ENCODE measurements at regions not wholly inside any gene's neighbourhood (a gene's known extent, or its start where the extent isn't known, plus 50 kb on each side); places are given as distances from the start of the nearest gene placed in this dataset.

- H3K4me1 ChIP-seq: no peaks in the 10 kb centered on the region
- intact Hi-C loops (cut with DNase I): no loop called here
- no peak overlapping the region for H3K4me3 ChIP-seq
- H3K9ac ChIP-seq (ENCODE audit: low read depth in 2 of 2, low read length in 2 of 2): no peak overlapping the region
- no peaks in the 10 kb centered on the region for H3K9me3 ChIP-seq
- TF ChIP-seq CTCF (IDR thresholded peaks at IDR 0.05): no peak
- H3K36me3 ChIP-seq: no peaks in the 10 kb centered on the region
- H3K27ac ChIP-seq: no peak overlapping the region
- no peaks in the 10 kb centered on the region for H3K27me3 ChIP-seq
- DNase-seq: no peak
Measured at GRCh38 chr9:26263478-26263877, 585.2 kb upstream of the TUSC1 start.

GRCh38 chr9:26262421-26263107, 584.3 kb upstream of the TUSC1 start:
- intact Hi-C loops (cut with DNase I): no loop called here
- Histone ChIP-seq H3K9ac (ENCODE audit: low read depth in 2 of 2, low read length in 2 of 2) (no peak overlapping the region), H3K4me1 (no peaks in the 10 kb centered on the region), H3K4me3 (no peak overlapping the region), H3K27me3 (no peaks in the 10 kb centered on the region), H3K9me3 (no peaks in the 10 kb centered on the region), H3K27ac (no peak overlapping the region), H3K36me3 (no peaks in the 10 kb centered on the region)
- no peak for TF ChIP-seq CTCF (IDR thresholded peaks at IDR 0.05)
- DNase-seq: no peak

GRCh38 chr9:26261503-26262330, 583.5 kb upstream of the TUSC1 start:
- no peaks in the 10 kb centered on the region for H3K27me3 ChIP-seq
- no peaks in the 10 kb centered on the region for H3K9me3 ChIP-seq
- no peak for TF ChIP-seq CTCF (IDR thresholded peaks at IDR 0.05)
- intact Hi-C loops (cut with DNase I): no loop called here
- no peaks in the 10 kb centered on the region for H3K36me3 ChIP-seq
- no peaks in the 10 kb centered on the region for H3K4me1 ChIP-seq
- no peak for DNase-seq
- H3K27ac ChIP-seq: no peak overlapping the region
- no peak overlapping the region for H3K4me3 ChIP-seq
- H3K9ac ChIP-seq (ENCODE audit: low read depth in 2 of 2, low read length in 2 of 2): no peak overlapping the region

GRCh38 chr9:26260238-26260637, 582.0 kb upstream of the TUSC1 start:
- Histone ChIP-seq H3K9ac (ENCODE audit: low read depth in 2 of 2, low read length in 2 of 2) (no peak overlapping the region), H3K4me3 (no peak overlapping the region), H3K36me3 (no peaks in the 10 kb centered on the region), H3K27me3 (no peaks in the 10 kb centered on the region), H3K27ac (no peak overlapping the region), H3K9me3 (no peaks in the 10 kb centered on the region), H3K4me1 (no peaks in the 10 kb centered on the region)
- DNase-seq: no peak
- intact Hi-C loops (cut with DNase I): no loop called here
- TF ChIP-seq CTCF (IDR thresholded peaks at IDR 0.05): no peak

GRCh38 chr9:26247861-26248260, 569.6 kb upstream of the TUSC1 start:
- Histone ChIP-seq H3K4me3 (no peak overlapping the region), H3K36me3 (no peaks in the 10 kb centered on the region), H3K27ac (no peak overlapping the region), H3K27me3 (no peaks in the 10 kb centered on the region), H3K9me3 (no peaks in the 10 kb centered on the region), H3K4me1 (no peaks in the 10 kb centered on the region), H3K9ac (ENCODE audit: low read depth in 2 of 2, low read length in 2 of 2) (no peak overlapping the region)
- no peak for TF ChIP-seq CTCF (IDR thresholded peaks at IDR 0.05)
- DNase-seq: no peak
- intact Hi-C loops (cut with DNase I): no loop called here
